22Rv1 (cell line): ENCODE measurements at regions not wholly inside any gene's neighbourhood (a gene's known extent, or its start where the extent isn't known, plus 50 kb on each side); places are given as distances from the start of the nearest gene placed in this dataset.

Source experiments
- CTCF ChIP-seq: fragments of 450-650 bp; IDR thresholded peaks from 2 replicates; pipeline ENCODE4 v1.5.1; 2017; ENCODE audit warnings: mild to moderate bottlenecking
- ZFX ChIP-seq: fragments of 450-650 bp; IDR thresholded peaks from 2 replicates; pipeline ENCODE4 v1.6.1; 2017; ENCODE audit warnings: antibody characterized with exemption, borderline replicate concordance

- no peak for TF ChIP-seq CTCF
- no peak for TF ChIP-seq ZFX
Observed at GRCh38 chr5:171538681-171539080, 119.2 kb downstream of the FGF18 start.
